CD14-positive monocyte (primary cell): ENCODE measurements at regions not wholly inside any gene's neighbourhood (a gene's known extent, or its start where the extent isn't known, plus 50 kb on each side); places are given as distances from the start of the nearest gene placed in this dataset.
"Not testable (repeated sequence)": the region's sequence is repeated elsewhere in the genome, so short reads cannot be mapped to it uniquely, and the experiment has no call there.

Source experiments
- DNase-seq, 3 donors: peaks; one replicate each; pipeline ENCODE4 v3.0.0-alpha.2; 2011 to 2022
- H2AFZ ChIP-seq: 2 replicates; pipeline ENCODE4 v1.6.0; 2012; ENCODE audit warnings: mild to moderate bottlenecking, low read depth, low read length, inconsistent platforms; ENCODE audit not compliant: insufficient read depth, poor library complexity, severe bottlenecking
- H3K27ac ChIP-seq, 2 donors: 1 replicate in 1 of 2; 2 replicates in 1 of 2; pipeline ENCODE4 v1.5.1; 2012 to 2013; ENCODE audit warnings: low read length in 2 of 2, control low read depth in 1 of 2, inconsistent platforms in 1 of 2, low read depth in 1 of 2, mild to moderate bottlenecking in 1 of 2
- H3K27me3 ChIP-seq, 2 donors: one replicate each; pipeline versions ENCODE4 v1.6.0 to v1.6.1; 2011 to 2013; ENCODE audit warnings: low read length in 2 of 2; ENCODE audit not compliant: control insufficient read depth in 2 of 2, insufficient read depth in 2 of 2
- H3K36me3 ChIP-seq, 2 donors: replicated peaks in 1 of 2; 1 replicate in 1 of 2; 2 replicates in 1 of 2; pipeline versions ENCODE4 v1.5.1 to v1.6.1; 2012 to 2013; ENCODE audit warnings: low read length in 2 of 2, control low read depth in 1 of 2, inconsistent platforms in 1 of 2, mild to moderate bottlenecking in 1 of 2; ENCODE audit not compliant: insufficient read depth in 2 of 2, control insufficient read depth in 1 of 2
- H3K4me1 ChIP-seq, 2 donors: 1 replicate in 1 of 2; 2 replicates in 1 of 2; pipeline versions ENCODE4 v1.5.1 to v1.6.1; 2012 to 2013; ENCODE audit warnings: low read length in 2 of 2, control low read depth in 1 of 2, inconsistent platforms in 1 of 2, mild to moderate bottlenecking in 1 of 2, moderate library complexity in 1 of 2; ENCODE audit not compliant: insufficient read depth in 2 of 2, control insufficient read depth in 1 of 2
- H3K4me2 ChIP-seq: replicated peaks from 2 replicates; pipeline ENCODE3; 2012; ENCODE audit warnings: low read length, moderate library complexity, mild to moderate bottlenecking; ENCODE audit not compliant: poor library complexity, severe bottlenecking; ENCODE audit errors: extremely low read depth
- H3K4me3 ChIP-seq, 3 experiments: fragments of 200-600 bp in 1 of 3; sonication (generic) in 1 of 3; replicated peaks in 1 of 3; 1 replicate in 2 of 3; 2 replicates in 1 of 3; pipeline ENCODE4 v1.5.1; 2011 to 2013; ENCODE audit warnings: low read length in 3 of 3, mild to moderate bottlenecking in 3 of 3, control low read depth in 2 of 3, low read depth in 2 of 3, inconsistent platforms in 1 of 3, moderate library complexity in 1 of 3
- H3K79me2 ChIP-seq: 2 replicates; pipeline ENCODE4 v1.6.0; 2012; ENCODE audit warnings: mild to moderate bottlenecking, control low read depth, inconsistent platforms, low read length, moderate library complexity; ENCODE audit not compliant: insufficient read depth
- H3K9ac ChIP-seq: 2 replicates; pipeline ENCODE4 v1.6.0; 2017; ENCODE audit warnings: low read length, mild to moderate bottlenecking; ENCODE audit not compliant: insufficient read depth, poor library complexity, severe bottlenecking
- H3K9me3 ChIP-seq, 2 donors: replicated peaks in 1 of 2; 1 replicate in 1 of 2; 2 replicates in 1 of 2; pipeline versions ENCODE4 v1.5.1 to v1.6.1; 2012 to 2013; ENCODE audit warnings: low read length in 2 of 2, control low read depth in 1 of 2; ENCODE audit not compliant: control insufficient read depth in 1 of 2, insufficient read depth in 1 of 2
- H4K20me1 ChIP-seq: 2 replicates; pipeline ENCODE4 v1.6.0; 2012; ENCODE audit warnings: mild to moderate bottlenecking, low read length, control low read depth, moderate library complexity; ENCODE audit not compliant: insufficient read depth
- H3K27ac Mint-ChIP-seq, 7 donors: one replicate each; pipeline ENCODE4 v1.8.0; 2020; ENCODE audit warnings: mild to moderate bottlenecking in 7 of 7, mixed read lengths in 7 of 7, moderate library complexity in 6 of 7, inconsistent platforms in 2 of 7
- H3K27me3 Mint-ChIP-seq, 3 donors: one replicate each; pipeline ENCODE4 v1.8.0; 2021 to 2022; ENCODE audit warnings: low read depth in 3 of 3, mild to moderate bottlenecking in 3 of 3, mixed read lengths in 3 of 3, moderate library complexity in 3 of 3, inconsistent platforms in 1 of 3
- H3K36me3 Mint-ChIP-seq, 2 donors: one replicate each; pipeline ENCODE4 v1.8.0; 2020; ENCODE audit warnings: mixed read lengths in 2 of 2, inconsistent platforms in 1 of 2, mild to moderate bottlenecking in 1 of 2
- H3K4me1 Mint-ChIP-seq: one replicate; pipeline ENCODE4 v1.8.0; 2020; ENCODE audit warnings: mild to moderate bottlenecking, mixed read lengths
- H3K4me3 Mint-ChIP-seq, 2 donors: one replicate each; pipeline ENCODE4 v1.8.0; 2020; ENCODE audit warnings: mild to moderate bottlenecking in 2 of 2, mixed read lengths in 2 of 2, moderate library complexity in 1 of 2
- H3K9me3 Mint-ChIP-seq, 7 donors: one replicate each; pipeline ENCODE4 v1.8.0; 2020 to 2022; ENCODE audit warnings: mixed read lengths in 7 of 7, mild to moderate bottlenecking in 6 of 7, moderate library complexity in 6 of 7, inconsistent platforms in 2 of 7
- WGBS: methylation state at CpG from one replicate; pipeline ENCODE4 v1.1.5; 2013; ENCODE audit warnings: missing lambda C conversion rate; ENCODE audit not compliant: insufficient coverage; 5-methylcytosine and 5-hydroxymethylcytosine counted together
- intact Hi-C, 2 donors: fragments of 100-400 bp; cut with micrococcal nuclease; formaldehyde crosslinking; loops; one replicate each; pipeline versions ENCODE4 v1.15.0 to v1.15.1; 2023
- TF ChIP-seq, protein P1 (sequence below): fragments of 200-600 bp; IDR thresholded peaks from one replicate; pipeline ENCODE4 v1.8.0; 2022; ENCODE audit warnings: antibody characterized with exemption, mild to moderate bottlenecking

DNA sequence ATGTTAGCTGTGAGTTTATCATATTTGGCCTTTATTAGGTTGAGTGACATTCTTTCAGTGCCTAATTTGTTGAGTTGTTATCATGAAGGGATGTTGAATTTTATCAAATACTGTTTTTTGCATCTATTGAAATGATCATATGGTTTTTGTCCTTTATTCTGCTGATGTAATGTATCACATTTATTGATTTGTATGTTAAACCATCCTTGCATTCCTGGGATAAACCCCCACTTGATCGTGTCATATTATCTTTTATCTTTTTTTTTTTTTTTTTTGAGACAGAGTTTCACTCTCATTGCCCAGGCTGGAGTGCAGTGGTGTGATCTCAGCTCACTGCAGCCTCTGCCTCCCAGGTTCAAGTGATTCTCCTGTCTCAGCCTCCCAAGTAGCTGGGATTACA, 51.9 kb upstream of the MFGE8 start:
- H3K36me3 Mint-ChIP-seq, H3K27ac Mint-ChIP-seq, DNase-seq, H3K36me3 ChIP-seq, intact Hi-C loops, H3K27me3 ChIP-seq, H2AFZ ChIP-seq, H3K4me2 ChIP-seq, H3K4me1 Mint-ChIP-seq, H3K9ac ChIP-seq, H3K27ac ChIP-seq, H3K79me2 ChIP-seq, H3K4me1 ChIP-seq, H3K4me3 ChIP-seq, H3K4me3 Mint-ChIP-seq, H4K20me1 ChIP-seq: not testable (repeated sequence)
- Mint-ChIP-seq H3K27me3 (peaks cover 2 to 12% (median 4%) of the 10 kb centered on the region in 3 donors), H3K9me3 (peaks cover 15 to 52% (median 45%) of the 10 kb centered on the region in 7 donors)
- WGBS = no CpG with 5 or more reads among the region's 1 CpG
- peaks cover 14 to 24% of the 10 kb centered on the region in 2 donors for H3K9me3 ChIP-seq

DNA sequence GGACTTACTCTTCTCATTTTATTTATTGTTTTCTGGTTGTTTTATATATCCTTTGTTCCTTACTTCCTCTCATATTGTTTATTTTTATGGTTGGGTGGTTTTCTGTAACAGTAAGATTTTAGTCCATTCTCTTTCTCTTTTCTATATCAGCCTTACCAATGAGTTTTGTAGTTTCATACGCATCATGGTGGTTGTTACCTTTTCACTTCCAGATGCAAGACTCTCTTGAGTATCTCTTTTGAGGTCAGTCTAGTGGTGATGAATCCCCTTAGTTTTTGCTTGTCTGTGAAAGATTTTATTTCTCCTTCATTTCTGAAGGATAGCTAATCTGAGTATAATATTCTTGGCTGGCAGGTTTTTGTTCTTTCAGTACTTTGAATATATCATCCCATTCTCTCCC, 57.1 kb upstream of the MFGE8 start:
- H3K27me3 Mint-ChIP-seq = peaks cover 1 to 3% (median 2%) of the 10 kb centered on the region in 3 donors
- Histone ChIP-seq H2AFZ (no peak overlapping the region), H4K20me1 (no peaks in the 10 kb centered on the region), H3K9me3 (peaks cover 12 to 33% of the 10 kb centered on the region in 2 donors), H3K79me2 (no peaks in the 10 kb centered on the region), H3K4me3 (no peak overlapping the region), H3K36me3 (no peaks in the 10 kb centered on the region), H3K9ac (no peak overlapping the region), H3K27ac (no peak overlapping the region), H3K27me3 (no peaks in the 10 kb centered on the region), H3K4me2 (no peak overlapping the region), H3K4me1 (no peaks in the 10 kb centered on the region)
- intact Hi-C loops = no loop called here
- no CpG with 5 or more reads among the region's 1 CpG for WGBS
- H3K9me3 Mint-ChIP-seq = peaks cover 15 to 58% (median 48%) of the 10 kb centered on the region in 7 donors
- H3K4me1 Mint-ChIP-seq = no peaks in the 10 kb centered on the region
- no peak overlapping the region for H3K27ac Mint-ChIP-seq
- TF ChIP-seq, protein P1, sequence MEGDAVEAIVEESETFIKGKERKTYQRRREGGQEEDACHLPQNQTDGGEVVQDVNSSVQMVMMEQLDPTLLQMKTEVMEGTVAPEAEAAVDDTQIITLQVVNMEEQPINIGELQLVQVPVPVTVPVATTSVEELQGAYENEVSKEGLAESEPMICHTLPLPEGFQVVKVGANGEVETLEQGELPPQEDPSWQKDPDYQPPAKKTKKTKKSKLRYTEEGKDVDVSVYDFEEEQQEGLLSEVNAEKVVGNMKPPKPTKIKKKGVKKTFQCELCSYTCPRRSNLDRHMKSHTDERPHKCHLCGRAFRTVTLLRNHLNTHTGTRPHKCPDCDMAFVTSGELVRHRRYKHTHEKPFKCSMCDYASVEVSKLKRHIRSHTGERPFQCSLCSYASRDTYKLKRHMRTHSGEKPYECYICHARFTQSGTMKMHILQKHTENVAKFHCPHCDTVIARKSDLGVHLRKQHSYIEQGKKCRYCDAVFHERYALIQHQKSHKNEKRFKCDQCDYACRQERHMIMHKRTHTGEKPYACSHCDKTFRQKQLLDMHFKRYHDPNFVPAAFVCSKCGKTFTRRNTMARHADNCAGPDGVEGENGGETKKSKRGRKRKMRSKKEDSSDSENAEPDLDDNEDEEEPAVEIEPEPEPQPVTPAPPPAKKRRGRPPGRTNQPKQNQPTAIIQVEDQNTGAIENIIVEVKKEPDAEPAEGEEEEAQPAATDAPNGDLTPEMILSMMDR = no peak
- no peaks in the 10 kb centered on the region for H3K36me3 Mint-ChIP-seq
- no peak overlapping the region for H3K4me3 Mint-ChIP-seq
- DNase-seq = no peak
